SK-N-MC (cell line): ENCODE measurements at regions not wholly inside any gene's neighbourhood (a gene's known extent, or its start where the extent isn't known, plus 50 kb on each side); places are given as distances from the start of the nearest gene placed in this dataset.

Source experiments
- EZH2 ChIP-seq: fragments of 200-600 bp; sonication (generic); IDR thresholded peaks from one replicate; pipeline ENCODE4 v1.6.1; 2017; ENCODE audit warnings: antibody characterized with exemption
- FOXP2 ChIP-seq: optimal IDR thresholded peaks from 2 replicates; pipeline ENCODE3; 2011; ENCODE audit warnings: mild to moderate bottlenecking, moderate library complexity; ENCODE audit not compliant: insufficient read depth; ENCODE audit errors: extremely low read length, control extremely low read depth
- POLR2AphosphoS5 ChIP-seq: IDR thresholded peaks from 2 replicates; pipeline ENCODE4 v1.6.1; 2012; ENCODE audit warnings: mild to moderate bottlenecking, low read depth, low read length, borderline replicate concordance

DNA sequence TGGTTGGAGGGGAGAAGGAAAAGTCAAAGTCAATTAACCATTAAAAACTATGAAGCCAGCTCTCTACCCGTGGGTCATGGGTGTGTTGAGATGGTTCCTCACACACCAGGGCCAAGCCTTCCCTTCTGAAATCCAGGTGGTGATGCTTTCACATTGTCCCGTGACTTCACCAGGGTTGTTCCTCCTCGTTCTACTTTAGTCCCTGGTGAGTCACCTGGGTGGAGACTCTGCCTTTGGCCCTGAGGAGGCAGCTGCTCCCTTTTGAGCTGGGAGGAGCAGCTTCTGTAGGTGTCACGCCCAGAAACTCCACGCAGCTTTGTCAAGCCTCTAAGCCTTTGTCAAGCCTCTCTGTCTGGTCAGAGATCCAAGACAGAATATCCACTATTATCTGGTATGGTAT lies 348.3 kb downstream of the BMP4 start:
- TF ChIP-seq POLR2AphosphoS5 (no peak), EZH2 (no peak), FOXP2 (no peak)
